GM12872 (cell line): ENCODE measurements at regions not wholly inside any gene's neighbourhood (a gene's known extent, or its start where the extent isn't known, plus 50 kb on each side); places are given as distances from the start of the nearest gene placed in this dataset.

Source experiments
- CTCF ChIP-seq: IDR thresholded peaks from 3 replicates; pipeline ENCODE4 v1.5.1; 2011; ENCODE audit warnings: low read depth, mild to moderate bottlenecking, low read length, moderate library complexity; ENCODE audit not compliant: insufficient read depth

GRCh38 chr4:166538491-166539005, 665.5 kb downstream of the TLL1 start:
- no peak for TF ChIP-seq CTCF

- no peak for TF ChIP-seq CTCF
Measured at GRCh38 chr4:166546009-166546408, 673.0 kb downstream of the TLL1 start.

GRCh38 chr4:166577639-166578038, 656.7 kb downstream of the SPOCK3 start:
- no peak for TF ChIP-seq CTCF

GRCh38 chr4:166585491-166585890, 648.8 kb downstream of the SPOCK3 start:
- no peak for TF ChIP-seq CTCF

- TF ChIP-seq CTCF, result peak; percentile 65
Measured at GRCh38 chr4:166594326-166594946, 639.9 kb downstream of the SPOCK3 start.

- TF ChIP-seq CTCF, result no peak
Measured at GRCh38 chr4:166600264-166600663, 634.0 kb downstream of the SPOCK3 start.

GRCh38 chr4:166602068-166602467, 632.2 kb downstream of the SPOCK3 start:
- no peak for TF ChIP-seq CTCF
